ENCODE measurements at regions not wholly inside any gene's neighbourhood (a gene's known extent, or its start where the extent isn't known, plus 50 kb on each side); places are given as distances from the start of the nearest gene placed in this dataset.
"Not testable (repeated sequence)": the region's sequence is repeated elsewhere in the genome, so short reads cannot be mapped to it uniquely, and the experiment has no call there.

GRCh38 chr6:147983581-147984366 is 358.9 kb upstream of the SASH1 start:
- intact Hi-C loops (cut with DNase I) = loop anchor here in 1 of 2 donors (2.0 kb wide), 1 partner anchor 233 kb away; no protein-coding TSS in a partner anchor
- no peak for DNase-seq (ENCODE audit: low spot score)

DNA sequence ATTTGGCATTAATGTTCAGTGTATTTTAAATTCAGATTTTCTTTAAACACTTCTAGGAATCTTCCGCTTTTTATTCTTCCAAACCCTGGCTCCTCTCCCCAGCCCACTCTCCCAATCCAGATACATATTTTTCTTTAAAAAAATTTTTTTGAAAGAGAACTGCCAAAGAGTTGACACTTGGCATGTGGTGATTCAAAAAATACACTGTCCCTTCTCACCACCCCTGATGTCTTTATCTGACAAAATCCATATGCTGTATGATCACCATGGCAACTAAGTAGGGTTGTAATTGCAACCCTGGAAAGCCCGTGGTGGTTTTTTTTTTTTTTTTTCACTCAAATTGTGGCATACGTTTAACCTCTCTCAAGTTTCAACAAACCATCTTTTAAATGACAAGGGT is 355.8 kb upstream of the SASH1 start:
- DNase-seq (ENCODE audit: low spot score) = no peak
- intact Hi-C loops (cut with DNase I) = no loop called here

GRCh38 chr6:147990159-147990558 is 352.5 kb upstream of the SASH1 start:
- intact Hi-C loops (cut with DNase I) = no loop called here
- DNase-seq (ENCODE audit: low spot score) = no peak

DNA sequence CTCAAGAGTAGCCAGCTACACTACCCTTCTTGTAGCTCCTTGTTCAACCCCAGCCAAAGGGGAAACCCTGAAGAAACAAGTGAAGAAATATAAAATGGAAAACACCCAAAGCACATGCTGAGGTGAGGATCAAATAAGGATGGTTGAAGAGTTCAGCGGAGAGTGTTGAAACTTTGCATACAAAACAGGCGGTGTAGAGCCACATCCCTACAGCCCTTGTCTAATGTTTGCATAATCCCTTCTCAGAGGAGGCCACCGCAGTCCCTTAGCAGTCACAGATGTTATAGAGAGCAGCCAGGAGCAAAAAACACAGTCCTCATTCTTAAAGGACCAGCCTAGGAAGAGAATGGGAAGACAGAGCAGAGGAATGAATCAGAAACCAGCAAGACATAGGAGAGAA is 350.7 kb upstream of the SASH1 start:
- intact Hi-C loops (cut with DNase I) = no loop called here
- DNase-seq (ENCODE audit: low spot score) = no peak

GRCh38 chr6:147999001-147999540 is 343.6 kb upstream of the SASH1 start:
- DNase-seq (ENCODE audit: low spot score) = no peak
- intact Hi-C loops (cut with DNase I) = no loop called here

- no peak for DNase-seq (ENCODE audit: low spot score)
- intact Hi-C loops (cut with DNase I) = no loop called here
Measured at GRCh38 chr6:148001844-148002642, 340.6 kb upstream of the SASH1 start.

DNA sequence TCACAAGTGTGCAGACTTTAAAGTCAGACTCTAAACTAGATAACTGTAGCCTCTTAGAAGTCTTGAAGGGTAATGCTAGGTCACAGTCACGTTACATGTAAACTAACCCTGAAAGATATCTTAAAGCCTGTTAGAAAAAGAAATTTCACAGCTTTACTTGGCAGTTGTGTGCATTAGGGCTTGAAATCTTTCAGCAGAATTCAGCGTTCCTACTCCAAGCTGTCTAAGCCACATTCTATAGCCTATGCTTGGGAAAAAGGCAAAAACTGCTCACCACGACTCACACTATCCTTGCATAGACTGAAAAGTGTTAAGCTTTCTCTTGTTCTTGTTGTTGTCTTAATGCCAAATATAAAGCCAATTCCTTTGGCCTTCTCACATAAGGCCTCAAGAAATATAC is 338.0 kb upstream of the SASH1 start:
- DNase-seq (ENCODE audit: low spot score) = no peak
- intact Hi-C loops (cut with DNase I) = no loop called here

- intact Hi-C loops (cut with DNase I) = no loop called here
- no peak for DNase-seq (ENCODE audit: low spot score)
Measured at GRCh38 chr6:148005806-148006205, 336.8 kb upstream of the SASH1 start.

DNA sequence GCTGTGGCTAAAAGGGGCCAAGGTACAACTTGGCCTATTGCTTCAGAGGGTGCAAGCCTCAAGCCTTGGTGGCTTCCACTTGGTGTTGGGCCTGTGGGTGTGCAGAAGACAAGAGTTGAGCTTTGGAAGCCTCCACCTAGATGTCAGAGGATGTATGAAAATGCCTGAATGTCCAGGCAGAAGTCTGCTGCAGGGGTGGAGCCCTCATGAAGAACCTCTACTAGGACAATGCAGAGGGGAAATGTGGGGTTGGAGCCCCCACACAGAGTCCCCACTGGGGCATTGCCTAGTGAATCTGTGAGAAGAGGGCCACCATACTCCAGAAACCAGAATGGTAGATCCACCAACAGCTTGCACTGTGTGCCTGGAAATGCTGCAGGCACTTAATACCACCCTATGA is 332.1 kb upstream of the SASH1 start:
- DNase-seq (ENCODE audit: low spot score); intact Hi-C loops (cut with DNase I): not testable (repeated sequence)

DNA sequence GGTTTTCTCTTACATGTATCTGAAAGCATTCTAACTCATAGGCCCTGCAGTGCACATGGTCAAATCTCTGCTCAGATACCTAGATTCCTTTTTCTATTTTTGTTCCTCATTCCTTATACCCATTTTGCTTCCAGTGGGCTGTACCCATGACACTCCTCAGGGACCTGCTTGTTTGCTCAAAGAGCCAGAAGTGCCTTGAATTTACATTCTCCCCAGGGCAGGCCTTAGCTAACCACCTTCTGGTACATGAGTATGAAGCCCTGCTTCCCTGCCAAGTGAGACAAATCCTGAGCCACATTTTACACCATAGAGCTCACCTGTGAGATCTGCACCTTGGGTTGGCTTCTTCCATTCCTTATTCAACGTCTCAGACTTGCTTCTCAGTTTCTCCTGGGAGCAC is 326.6 kb upstream of the SASH1 start:
- DNase-seq (ENCODE audit: low spot score) = no peak
- intact Hi-C loops (cut with DNase I) = no loop called here

GRCh38 chr6:148021165-148021564 is 321.5 kb upstream of the SASH1 start:
- no peak for DNase-seq (ENCODE audit: low spot score)
- intact Hi-C loops (cut with DNase I) = no loop called here

GRCh38 chr6:148021699-148022098 is 320.9 kb upstream of the SASH1 start:
- intact Hi-C loops (cut with DNase I) = no loop called here
- no peak for DNase-seq (ENCODE audit: low spot score)

- intact Hi-C loops (cut with DNase I); DNase-seq (ENCODE audit: low spot score): not testable (repeated sequence)
Measured at GRCh38 chr6:148022279-148022678, 320.4 kb upstream of the SASH1 start.

- DNase-seq (ENCODE audit: low spot score) = no peak
- intact Hi-C loops (cut with DNase I) = no loop called here
Measured at GRCh38 chr6:148027201-148027600, 315.4 kb upstream of the SASH1 start.

DNA sequence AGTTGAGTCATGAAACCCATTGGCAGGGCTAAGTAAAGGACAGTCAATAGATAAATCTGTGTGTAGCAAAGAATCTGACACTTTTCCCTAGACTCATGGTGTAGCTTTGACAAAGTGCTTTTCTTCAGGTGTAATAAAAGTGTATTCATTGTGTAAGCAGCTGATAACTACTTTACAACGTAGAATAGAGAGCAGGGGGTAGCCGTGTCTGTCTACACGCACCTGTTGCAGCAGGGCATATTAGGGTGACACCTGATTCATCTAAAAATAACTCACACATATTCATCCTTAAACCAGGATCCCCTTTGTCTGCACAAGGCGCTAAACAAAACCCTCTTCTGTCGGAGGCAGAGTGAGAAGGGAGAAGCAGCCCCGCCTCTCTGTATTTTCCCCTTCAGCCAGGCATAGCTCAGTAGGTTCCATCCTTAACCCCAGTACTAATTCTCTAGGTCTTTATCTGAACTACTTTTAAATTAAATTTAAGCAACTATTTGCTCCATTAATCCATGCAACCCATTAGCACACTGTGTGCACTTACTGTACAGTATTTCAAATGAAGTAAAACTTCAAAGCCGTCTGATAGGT is 306.7 kb upstream of the SASH1 start:
- intact Hi-C loops (cut with DNase I) = no loop called here
- no peak for DNase-seq (ENCODE audit: low spot score)

- intact Hi-C loops (cut with DNase I) = no loop called here
- DNase-seq (ENCODE audit: low spot score) = no peak
Measured at GRCh38 chr6:148037496-148037895, 305.1 kb upstream of the SASH1 start.

DNA sequence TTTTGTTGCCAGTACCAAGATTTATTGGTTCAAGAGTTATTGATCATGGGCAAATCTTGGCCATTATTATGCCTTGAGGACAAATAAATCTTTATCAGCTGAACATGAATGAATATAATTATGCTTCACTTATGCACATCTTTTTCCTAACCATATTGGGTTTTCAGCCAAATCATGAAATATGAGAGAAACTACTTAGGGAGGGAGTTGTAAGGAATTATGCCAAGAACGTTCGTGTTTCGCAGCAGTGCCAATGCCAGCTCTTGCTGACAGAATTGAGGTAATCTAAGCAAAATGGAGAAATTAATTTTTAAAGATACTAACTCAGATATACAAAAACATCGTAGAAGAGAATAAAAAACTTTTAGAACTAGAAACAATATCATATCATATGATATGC is 301.1 kb upstream of the SASH1 start:
- DNase-seq (ENCODE audit: low spot score) = no peak
- intact Hi-C loops (cut with DNase I) = no loop called here

DNA sequence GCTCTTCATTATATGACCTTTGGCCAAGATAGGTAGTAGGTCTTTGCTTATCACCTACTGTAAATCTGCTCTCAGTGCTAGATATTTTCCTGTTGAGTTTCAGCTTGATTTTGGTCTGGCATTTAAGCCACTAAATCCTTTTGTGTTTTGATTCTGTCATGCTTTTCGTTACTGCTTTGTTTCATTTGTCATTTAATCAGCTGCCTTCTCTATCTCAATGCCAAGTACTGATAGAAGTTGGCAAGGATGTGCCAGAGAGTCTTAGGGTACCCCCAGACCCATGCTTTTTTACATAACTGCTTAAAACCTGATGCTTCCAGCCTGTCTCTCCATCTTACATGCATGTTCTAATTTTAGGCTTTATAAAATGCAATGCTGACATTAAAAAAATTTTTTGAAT is 300.1 kb upstream of the SASH1 start:
- intact Hi-C loops (cut with DNase I) = no loop called here
- no peak for DNase-seq (ENCODE audit: low spot score)

- intact Hi-C loops (cut with DNase I) = no loop called here
- DNase-seq (ENCODE audit: low spot score) = no peak
Measured at GRCh38 chr6:148044261-148044751, 298.3 kb upstream of the SASH1 start.

- DNase-seq (ENCODE audit: low spot score) = no peak
- intact Hi-C loops (cut with DNase I) = no loop called here
Measured at GRCh38 chr6:148044921-148045320, 297.7 kb upstream of the SASH1 start.

All from posterior vena cava (tissue), 2 donors.